ENCODE measurements at regions not wholly inside any gene's neighbourhood (a gene's known extent, or its start where the extent isn't known, plus 50 kb on each side); places are given as distances from the start of the nearest gene placed in this dataset.
"Not testable (repeated sequence)": the region's sequence is repeated elsewhere in the genome, so short reads cannot be mapped to it uniquely, and the experiment has no call there.

GRCh38 chr5:125487231-125487630 is 740.8 kb upstream of the ZNF608 start:
- TF ChIP-seq, protein P1, sequence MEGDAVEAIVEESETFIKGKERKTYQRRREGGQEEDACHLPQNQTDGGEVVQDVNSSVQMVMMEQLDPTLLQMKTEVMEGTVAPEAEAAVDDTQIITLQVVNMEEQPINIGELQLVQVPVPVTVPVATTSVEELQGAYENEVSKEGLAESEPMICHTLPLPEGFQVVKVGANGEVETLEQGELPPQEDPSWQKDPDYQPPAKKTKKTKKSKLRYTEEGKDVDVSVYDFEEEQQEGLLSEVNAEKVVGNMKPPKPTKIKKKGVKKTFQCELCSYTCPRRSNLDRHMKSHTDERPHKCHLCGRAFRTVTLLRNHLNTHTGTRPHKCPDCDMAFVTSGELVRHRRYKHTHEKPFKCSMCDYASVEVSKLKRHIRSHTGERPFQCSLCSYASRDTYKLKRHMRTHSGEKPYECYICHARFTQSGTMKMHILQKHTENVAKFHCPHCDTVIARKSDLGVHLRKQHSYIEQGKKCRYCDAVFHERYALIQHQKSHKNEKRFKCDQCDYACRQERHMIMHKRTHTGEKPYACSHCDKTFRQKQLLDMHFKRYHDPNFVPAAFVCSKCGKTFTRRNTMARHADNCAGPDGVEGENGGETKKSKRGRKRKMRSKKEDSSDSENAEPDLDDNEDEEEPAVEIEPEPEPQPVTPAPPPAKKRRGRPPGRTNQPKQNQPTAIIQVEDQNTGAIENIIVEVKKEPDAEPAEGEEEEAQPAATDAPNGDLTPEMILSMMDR (IDR thresholded peaks at IDR 0.05; ENCODE audit: control extremely low read depth, extremely low read depth), result no peak
- no peaks in the 10 kb centered on the region for H3K9me3 ChIP-seq (ENCODE audit: control insufficient read depth in 4 of 4, insufficient read depth in 3 of 4, low read length in 3 of 4)
- DNase-seq (no peak), ATAC-seq (ENCODE audit: insufficient read depth, low FRiP score) (no peak)
- no peak overlapping the region for H3K9ac ChIP-seq (ENCODE audit: insufficient read depth in 1 of 2, low read length in 2 of 2)
- H3K27me3 ChIP-seq (ENCODE audit: control insufficient read depth in 3 of 3, insufficient read depth in 3 of 3, low read length in 2 of 3), result no peaks in the 10 kb centered on the region
- WGBS, 2 donors, result 86 to 92% methylated on average over 3 of the region's 3 CpGs
- no peaks in the 10 kb centered on the region for H3K36me3 ChIP-seq (ENCODE audit: control insufficient read depth in 4 of 4, insufficient read depth in 4 of 4, low read length in 4 of 4)
- H3K4me3 ChIP-seq, result no peak overlapping the region
- peaks cover 3 to 28% (median 16%) of the 10 kb centered on the region in 5 donors for H3K4me1 ChIP-seq (ENCODE audit: control insufficient read depth in 5 of 5, insufficient read depth in 5 of 5, low read length in 5 of 5)
- no peak overlapping the region for H3K27ac ChIP-seq (ENCODE audit: low read depth in 1 of 2, low read length in 1 of 2)

- WGBS, 2 donors, result 95 to 96% methylated on average over 4 of the region's 4 CpGs
- H3K27ac ChIP-seq (ENCODE audit: low read depth in 1 of 2, low read length in 1 of 2); H3K9ac ChIP-seq (ENCODE audit: insufficient read depth in 1 of 2, low read length in 2 of 2); H3K36me3 ChIP-seq (ENCODE audit: control insufficient read depth in 4 of 4, insufficient read depth in 4 of 4, low read length in 4 of 4); ATAC-seq (ENCODE audit: insufficient read depth, low FRiP score); DNase-seq; H3K27me3 ChIP-seq (ENCODE audit: control insufficient read depth in 3 of 3, insufficient read depth in 3 of 3, low read length in 2 of 3); H3K4me3 ChIP-seq; H3K9me3 ChIP-seq (ENCODE audit: control insufficient read depth in 4 of 4, insufficient read depth in 3 of 4, low read length in 3 of 4): not testable (repeated sequence)
- H3K4me1 ChIP-seq (ENCODE audit: control insufficient read depth in 5 of 5, insufficient read depth in 5 of 5, low read length in 5 of 5), result peaks cover 3 to 32% (median 16%) of the 10 kb centered on the region in 5 donors
Observed at GRCh38 chr5:125487652-125488051, 741.2 kb upstream of the ZNF608 start.

- Histone ChIP-seq H3K9ac (ENCODE audit: insufficient read depth in 1 of 2, low read length in 2 of 2) (no peak overlapping the region), H3K27ac (ENCODE audit: low read depth in 1 of 2, low read length in 1 of 2) (no peak overlapping the region), H3K4me3 (no peak overlapping the region), H3K4me1 (ENCODE audit: control insufficient read depth in 5 of 5, insufficient read depth in 5 of 5, low read length in 5 of 5) (peaks cover 3 to 34% (median 16%) of the 10 kb centered on the region in 5 donors), H3K9me3 (ENCODE audit: control insufficient read depth in 4 of 4, insufficient read depth in 3 of 4, low read length in 3 of 4) (no peaks in the 10 kb centered on the region), H3K36me3 (ENCODE audit: control insufficient read depth in 4 of 4, insufficient read depth in 4 of 4, low read length in 4 of 4) (no peaks in the 10 kb centered on the region), H3K27me3 (ENCODE audit: control insufficient read depth in 3 of 3, insufficient read depth in 3 of 3, low read length in 2 of 3) (no peaks in the 10 kb centered on the region)
- DNase-seq (no peak), ATAC-seq (ENCODE audit: insufficient read depth, low FRiP score) (no peak)
- 91 to 92% methylated on average over 2 of the region's 2 CpGs for WGBS, 2 donors
- TF ChIP-seq, protein P1 (IDR thresholded peaks at IDR 0.05; ENCODE audit: control extremely low read depth, extremely low read depth), result no peak
Observed at GRCh38 chr5:125489146-125489545, 742.7 kb upstream of the ZNF608 start.

DNA sequence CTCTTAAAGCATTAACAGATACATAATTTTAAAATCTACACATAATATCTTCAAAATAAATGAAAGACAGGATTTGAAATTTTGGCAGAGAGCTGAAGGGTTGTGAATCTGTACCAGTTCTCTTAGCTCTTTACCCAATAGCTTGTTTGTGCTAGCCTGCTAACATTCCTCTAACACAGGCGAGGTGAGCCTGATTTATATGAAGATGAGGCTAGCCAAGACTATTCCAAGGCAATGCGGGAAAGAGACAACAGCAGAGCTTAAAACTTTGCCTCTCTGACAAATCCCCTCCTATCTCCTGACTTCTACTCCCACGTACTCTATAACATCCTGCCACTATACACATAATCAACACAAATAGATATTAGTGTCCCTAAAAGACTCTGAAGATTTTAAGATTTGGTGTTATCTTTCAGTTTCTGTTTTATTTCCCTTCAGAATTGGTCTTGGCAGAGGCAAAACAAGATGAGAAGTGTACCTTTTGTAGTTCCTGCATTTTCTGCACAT is 745.6 kb upstream of the ZNF608 start:
- Histone ChIP-seq H3K27me3 (ENCODE audit: control insufficient read depth in 3 of 3, insufficient read depth in 3 of 3, low read length in 2 of 3) (no peaks in the 10 kb centered on the region), H3K4me1 (ENCODE audit: control insufficient read depth in 5 of 5, insufficient read depth in 5 of 5, low read length in 5 of 5) (peaks cover 0 to 12% (median 0%) of the 10 kb centered on the region in 5 donors), H3K9ac (ENCODE audit: insufficient read depth in 1 of 2, low read length in 2 of 2) (no peak overlapping the region), H3K4me3 (no peak overlapping the region), H3K36me3 (ENCODE audit: control insufficient read depth in 4 of 4, insufficient read depth in 4 of 4, low read length in 4 of 4) (no peaks in the 10 kb centered on the region), H3K9me3 (ENCODE audit: control insufficient read depth in 4 of 4, insufficient read depth in 3 of 4, low read length in 3 of 4) (no peaks in the 10 kb centered on the region), H3K27ac (ENCODE audit: low read depth in 1 of 2, low read length in 1 of 2) (no peak overlapping the region)
- TF ChIP-seq, protein P1 (IDR thresholded peaks at IDR 0.05; ENCODE audit: control extremely low read depth, extremely low read depth), result no peak
- ATAC-seq (ENCODE audit: insufficient read depth, low FRiP score) (no peak), DNase-seq (no peak)
- 67 to 82% methylated on average over 3 of the region's 3 CpGs for WGBS, 2 donors

All from lung (tissue), 11 donors.